Osteocyte (in vitro differentiated cells): ENCODE measurements at regions not wholly inside any gene's neighbourhood (a gene's known extent, or its start where the extent isn't known, plus 50 kb on each side); places are given as distances from the start of the nearest gene placed in this dataset.

Experiments
- DNase-seq: peaks from one replicate; pipeline ENCODE4 v3.0.0; 2021; ENCODE audit warnings: mixed read lengths; ENCODE audit not compliant: unreplicated experiment; ENCODE audit errors: extremely low spot score
- H3K27ac Mint-ChIP-seq: one replicate; pipeline ENCODE4 v1.8.0; 2021; ENCODE audit warnings: mild to moderate bottlenecking, mixed read lengths; ENCODE audit not compliant: unreplicated experiment
- H3K27me3 Mint-ChIP-seq: one replicate; pipeline ENCODE4 v1.8.0; 2021; ENCODE audit warnings: mixed read lengths; ENCODE audit not compliant: unreplicated experiment
- H3K36me3 Mint-ChIP-seq: one replicate; pipeline ENCODE4 v1.8.0; 2021; ENCODE audit warnings: mixed read lengths; ENCODE audit not compliant: unreplicated experiment
- H3K4me1 Mint-ChIP-seq: one replicate; pipeline ENCODE4 v1.8.0; 2021; ENCODE audit warnings: mixed read lengths; ENCODE audit not compliant: unreplicated experiment
- H3K4me3 Mint-ChIP-seq: one replicate; pipeline ENCODE4 v1.8.0; 2021; ENCODE audit warnings: mild to moderate bottlenecking, moderate library complexity, mixed read lengths; ENCODE audit not compliant: unreplicated experiment
- H3K9me3 Mint-ChIP-seq: one replicate; pipeline ENCODE4 v1.8.0; 2021; ENCODE audit warnings: mixed read lengths; ENCODE audit not compliant: unreplicated experiment
- TF ChIP-seq, protein P1 (sequence below): fragments of 200-600 bp; sonication (generic); IDR thresholded peaks from 2 replicates; pipeline ENCODE4 v1.5.0; 2021; ENCODE audit warnings: antibody characterized with exemption, mild to moderate bottlenecking, moderate library complexity

- H3K4me3 Mint-ChIP-seq = no peak overlapping the region
- no peaks in the 10 kb centered on the region for H3K27me3 Mint-ChIP-seq
- DNase-seq = no peak
- H3K9me3 Mint-ChIP-seq = no peaks in the 10 kb centered on the region
- no peak overlapping the region for H3K27ac Mint-ChIP-seq
- TF ChIP-seq, protein P1, sequence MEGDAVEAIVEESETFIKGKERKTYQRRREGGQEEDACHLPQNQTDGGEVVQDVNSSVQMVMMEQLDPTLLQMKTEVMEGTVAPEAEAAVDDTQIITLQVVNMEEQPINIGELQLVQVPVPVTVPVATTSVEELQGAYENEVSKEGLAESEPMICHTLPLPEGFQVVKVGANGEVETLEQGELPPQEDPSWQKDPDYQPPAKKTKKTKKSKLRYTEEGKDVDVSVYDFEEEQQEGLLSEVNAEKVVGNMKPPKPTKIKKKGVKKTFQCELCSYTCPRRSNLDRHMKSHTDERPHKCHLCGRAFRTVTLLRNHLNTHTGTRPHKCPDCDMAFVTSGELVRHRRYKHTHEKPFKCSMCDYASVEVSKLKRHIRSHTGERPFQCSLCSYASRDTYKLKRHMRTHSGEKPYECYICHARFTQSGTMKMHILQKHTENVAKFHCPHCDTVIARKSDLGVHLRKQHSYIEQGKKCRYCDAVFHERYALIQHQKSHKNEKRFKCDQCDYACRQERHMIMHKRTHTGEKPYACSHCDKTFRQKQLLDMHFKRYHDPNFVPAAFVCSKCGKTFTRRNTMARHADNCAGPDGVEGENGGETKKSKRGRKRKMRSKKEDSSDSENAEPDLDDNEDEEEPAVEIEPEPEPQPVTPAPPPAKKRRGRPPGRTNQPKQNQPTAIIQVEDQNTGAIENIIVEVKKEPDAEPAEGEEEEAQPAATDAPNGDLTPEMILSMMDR = no peak
- H3K4me1 Mint-ChIP-seq = no peaks in the 10 kb centered on the region
- no peaks in the 10 kb centered on the region for H3K36me3 Mint-ChIP-seq
These were observed 294.4 kb downstream of the KBTBD8 start for GRCh38 chr3:67292356-67293121.

GRCh38 chr3:67294341-67294740 is 296.2 kb downstream of the KBTBD8 start:
- TF ChIP-seq, protein P1 = no peak
- no peaks in the 10 kb centered on the region for H3K9me3 Mint-ChIP-seq
- no peaks in the 10 kb centered on the region for H3K36me3 Mint-ChIP-seq
- no peak for DNase-seq
- H3K4me3 Mint-ChIP-seq = no peak overlapping the region
- H3K27me3 Mint-ChIP-seq = no peaks in the 10 kb centered on the region
- H3K4me1 Mint-ChIP-seq = no peaks in the 10 kb centered on the region
- no peak overlapping the region for H3K27ac Mint-ChIP-seq

DNA sequence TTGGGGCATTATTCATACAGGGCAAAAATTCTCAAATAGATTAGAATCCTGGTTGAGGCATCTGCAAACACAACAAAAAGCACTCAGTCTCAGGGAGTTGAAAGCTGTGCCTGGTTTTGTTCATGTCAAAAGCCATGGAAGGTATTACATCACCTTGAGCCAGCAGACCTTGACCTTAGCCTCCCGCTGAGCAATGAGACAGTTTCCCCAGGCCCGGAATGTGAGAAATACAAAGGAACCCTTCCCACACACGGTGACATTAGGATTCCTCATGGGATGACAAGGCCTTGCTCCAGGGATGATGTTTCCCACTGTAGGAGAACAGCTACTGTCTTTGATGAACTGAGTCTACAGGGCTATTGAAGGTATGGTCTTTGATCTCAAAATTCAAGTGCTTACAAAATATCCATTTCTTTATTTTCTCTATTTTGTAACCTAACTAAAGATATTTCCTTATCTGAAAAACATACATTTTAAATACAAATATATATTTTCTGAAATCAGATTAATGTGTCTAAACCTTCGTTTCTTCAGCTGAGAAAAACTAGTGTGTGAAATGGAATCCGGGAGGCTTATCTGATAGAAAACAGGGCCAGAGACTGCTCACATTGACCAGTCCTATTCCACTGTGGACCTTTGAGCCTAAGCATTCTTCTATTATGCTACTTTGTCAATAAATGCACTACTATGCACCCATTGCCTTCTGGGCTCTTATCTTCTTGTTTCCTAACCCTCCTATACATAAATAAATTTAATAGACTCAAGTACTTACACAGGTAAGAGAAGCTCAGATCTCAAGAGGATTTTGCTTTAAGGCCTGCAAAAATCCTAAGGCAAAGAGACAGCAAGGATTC is 298.2 kb downstream of the KBTBD8 start:
- DNase-seq = no peak
- Mint-ChIP-seq H3K4me1 (no peaks in the 10 kb centered on the region), H3K36me3 (no peaks in the 10 kb centered on the region), H3K9me3 (no peaks in the 10 kb centered on the region), H3K4me3 (no peak overlapping the region), H3K27ac (no peak overlapping the region), H3K27me3 (no peaks in the 10 kb centered on the region)
- TF ChIP-seq, protein P1 = no peak

GRCh38 chr3:67297715-67298475 is 299.8 kb downstream of the KBTBD8 start:
- Mint-ChIP-seq H3K27me3 (no peaks in the 10 kb centered on the region), H3K4me3 (no peak overlapping the region), H3K27ac (no peak overlapping the region), H3K9me3 (no peaks in the 10 kb centered on the region), H3K36me3 (no peaks in the 10 kb centered on the region), H3K4me1 (no peaks in the 10 kb centered on the region)
- DNase-seq = no peak
- TF ChIP-seq, protein P1 = no peak
